AG04450 (cell line): ENCODE measurements at regions not wholly inside any gene's neighbourhood (a gene's known extent, or its start where the extent isn't known, plus 50 kb on each side); places are given as distances from the start of the nearest gene placed in this dataset.

Experiments
- CTCF ChIA-PET: fragments of 300-600, 350-600 bp; formaldehyde crosslinking; extraction: SDS; loops from one replicate; lab custom pipeline; 2022; ENCODE audit warnings: antibody characterized with exemption, inconsistent platforms; lab: Charles Lee
- POLR2A ChIA-PET: fragments of 350-600 bp; formaldehyde crosslinking; extraction: SDS; loops from one replicate; lab custom pipeline; 2021; ENCODE audit warnings: antibody characterized with exemption, inconsistent platforms; lab: Yijun Ruan, JAX
- DNase-seq: peaks from one replicate; pipeline ENCODE4 v3.0.0-alpha.2; 2011; ENCODE audit warnings: low read depth, low spot score
- H3K27ac ChIP-seq: one replicate; pipeline ENCODE4 v1.5.1; 2012; ENCODE audit warnings: low read depth, low read length, control low read depth
- H3K27me3 ChIP-seq: one replicate; pipeline ENCODE4 v1.6.0; 2012; ENCODE audit warnings: low read length; ENCODE audit not compliant: control insufficient read depth, insufficient read depth
- H3K4me3 ChIP-seq: 2 replicates; pipeline ENCODE4 v1.5.1; 2011; ENCODE audit warnings: mild to moderate bottlenecking, low read depth, low read length, control low read depth
- H3K9me3 ChIP-seq: 2 replicates; pipeline ENCODE4 v1.5.1; 2012; ENCODE audit warnings: low read length; ENCODE audit not compliant: control insufficient read depth, insufficient read depth
- TF ChIP-seq, protein P1 (sequence below): IDR thresholded peaks from 2 replicates; pipeline ENCODE4 v1.5.1; 2011; ENCODE audit warnings: low read depth, low read length, control low read depth, inconsistent platforms

DNA sequence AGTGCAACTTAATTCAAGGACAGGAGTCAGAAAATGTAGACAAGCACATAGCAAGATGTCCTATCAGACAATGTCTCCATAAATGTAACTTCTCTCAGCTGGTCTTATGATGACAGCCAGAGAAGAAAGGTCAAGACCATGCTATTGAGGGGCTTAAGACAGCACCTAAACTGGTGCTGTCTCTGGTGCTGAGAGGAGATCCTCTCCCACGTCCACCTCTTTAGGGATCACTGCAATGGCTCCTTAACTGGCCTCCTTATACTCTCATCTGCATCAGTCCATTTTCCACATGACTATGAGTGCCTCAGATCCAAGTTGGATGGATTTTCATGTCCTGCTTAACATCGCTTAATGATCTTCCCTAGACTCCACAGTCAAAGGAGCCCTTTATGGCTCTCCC is 210.6 kb downstream of the ARL4A start:
- no peaks in the 10 kb centered on the region; the same call in 1 of the 2 replicates for H3K9me3 ChIP-seq
- H3K4me3 ChIP-seq: no peak overlapping the region
- ChIA-PET CTCF (no interaction called here), POLR2A (no interaction called here)
- TF ChIP-seq, protein P1, sequence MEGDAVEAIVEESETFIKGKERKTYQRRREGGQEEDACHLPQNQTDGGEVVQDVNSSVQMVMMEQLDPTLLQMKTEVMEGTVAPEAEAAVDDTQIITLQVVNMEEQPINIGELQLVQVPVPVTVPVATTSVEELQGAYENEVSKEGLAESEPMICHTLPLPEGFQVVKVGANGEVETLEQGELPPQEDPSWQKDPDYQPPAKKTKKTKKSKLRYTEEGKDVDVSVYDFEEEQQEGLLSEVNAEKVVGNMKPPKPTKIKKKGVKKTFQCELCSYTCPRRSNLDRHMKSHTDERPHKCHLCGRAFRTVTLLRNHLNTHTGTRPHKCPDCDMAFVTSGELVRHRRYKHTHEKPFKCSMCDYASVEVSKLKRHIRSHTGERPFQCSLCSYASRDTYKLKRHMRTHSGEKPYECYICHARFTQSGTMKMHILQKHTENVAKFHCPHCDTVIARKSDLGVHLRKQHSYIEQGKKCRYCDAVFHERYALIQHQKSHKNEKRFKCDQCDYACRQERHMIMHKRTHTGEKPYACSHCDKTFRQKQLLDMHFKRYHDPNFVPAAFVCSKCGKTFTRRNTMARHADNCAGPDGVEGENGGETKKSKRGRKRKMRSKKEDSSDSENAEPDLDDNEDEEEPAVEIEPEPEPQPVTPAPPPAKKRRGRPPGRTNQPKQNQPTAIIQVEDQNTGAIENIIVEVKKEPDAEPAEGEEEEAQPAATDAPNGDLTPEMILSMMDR: no peak
- DNase-seq: no peak
- H3K27me3 ChIP-seq: no peaks in the 10 kb centered on the region
- H3K27ac ChIP-seq: no peak overlapping the region

DNA sequence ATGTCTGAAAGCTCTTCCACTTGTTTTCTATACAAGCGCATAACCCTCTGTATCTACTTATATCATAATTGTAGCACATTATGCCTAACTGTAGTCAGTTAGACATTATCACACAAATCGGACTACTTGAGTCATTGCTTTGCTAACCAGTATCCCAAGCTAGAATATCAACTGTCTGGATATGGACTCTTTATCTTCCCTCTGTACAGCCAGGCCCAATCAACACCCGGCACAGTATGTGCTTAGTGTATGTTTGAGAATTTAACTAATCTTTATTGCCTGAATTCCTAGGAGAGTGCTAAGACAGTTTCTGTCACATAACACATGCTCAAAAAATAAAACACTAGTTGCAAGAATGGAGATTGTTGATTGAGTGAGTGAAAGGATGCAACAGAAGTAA is 211.2 kb downstream of the ARL4A start:
- Histone ChIP-seq H3K9me3 (no peaks in the 10 kb centered on the region; the same call in 1 of the 2 replicates), H3K27me3 (no peaks in the 10 kb centered on the region), H3K4me3 (no peak overlapping the region), H3K27ac (no peak overlapping the region)
- no peak for DNase-seq
- ChIA-PET POLR2A (no interaction called here), CTCF (no interaction called here)
- TF ChIP-seq, protein P1: no peak

DNA sequence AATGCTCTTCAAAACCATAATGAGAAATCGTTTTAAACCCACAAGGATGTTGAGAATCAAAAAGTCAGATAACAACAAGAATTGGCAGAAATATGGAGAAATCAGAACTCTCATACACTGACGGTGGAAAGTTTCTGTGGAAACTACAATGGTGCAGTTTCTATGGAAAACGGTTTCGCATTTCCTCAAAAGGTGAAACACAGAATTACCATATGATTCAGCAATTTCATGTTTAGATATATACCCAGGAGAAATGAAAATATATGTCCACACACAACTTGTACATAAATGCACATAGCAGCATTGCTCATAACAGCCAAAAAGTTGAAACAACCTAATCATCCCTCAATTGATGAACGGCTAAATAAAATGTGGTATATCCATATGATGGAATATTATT is 218.2 kb downstream of the ARL4A start:
- CTCF ChIA-PET: no interaction called here
- no peaks in the 10 kb centered on the region for H3K27me3 ChIP-seq
- TF ChIP-seq, protein P1: no peak
- POLR2A ChIA-PET: no interaction called here
- no peak for DNase-seq
- no peaks in the 10 kb centered on the region for H3K9me3 ChIP-seq
- H3K27ac ChIP-seq: no peak overlapping the region
- H3K4me3 ChIP-seq: no peak overlapping the region

DNA sequence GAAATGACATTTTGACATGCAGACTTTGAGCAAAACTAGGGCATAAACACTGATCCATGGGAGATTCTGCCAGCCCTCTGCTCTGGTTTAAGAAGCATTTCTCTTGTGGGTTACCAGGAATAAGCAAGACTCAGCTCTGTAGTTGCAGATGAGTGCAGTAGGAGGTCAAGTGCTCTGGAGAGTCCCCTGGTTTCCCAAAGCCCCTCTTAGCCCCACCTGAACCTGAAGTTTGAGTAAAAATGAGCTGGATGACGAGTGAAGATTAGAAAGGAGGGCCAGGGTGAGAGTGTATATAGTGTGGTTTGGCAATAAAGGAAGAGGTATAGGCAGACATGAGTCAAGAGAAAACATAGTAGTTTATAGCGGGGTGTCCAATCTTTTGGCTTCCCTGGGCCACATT is 220.3 kb downstream of the ARL4A start:
- H3K9me3 ChIP-seq: no peaks in the 10 kb centered on the region
- H3K27ac ChIP-seq: no peak overlapping the region
- TF ChIP-seq, protein P1: no peak
- no peak overlapping the region for H3K4me3 ChIP-seq
- no peaks in the 10 kb centered on the region for H3K27me3 ChIP-seq
- DNase-seq: no peak
- ChIA-PET POLR2A (no interaction called here), CTCF (no interaction called here)

DNA sequence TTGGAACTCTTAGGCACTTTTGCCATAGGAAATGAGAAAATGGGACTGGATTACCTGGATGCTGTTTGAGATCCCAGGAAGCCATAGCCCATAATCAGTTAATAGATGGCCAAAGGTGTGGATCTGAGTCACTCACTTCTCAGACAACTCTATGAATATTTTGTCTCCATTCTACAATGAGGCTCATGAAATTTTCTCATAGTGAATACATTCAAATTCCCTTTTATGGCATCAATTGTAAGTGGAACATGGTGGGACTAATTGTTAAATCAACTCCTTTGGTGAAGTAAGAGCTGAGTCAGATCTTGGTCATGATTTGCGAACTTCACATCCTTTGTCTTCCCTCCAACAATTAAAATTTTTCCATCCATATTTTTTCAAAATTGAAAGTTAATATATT is 222.1 kb downstream of the ARL4A start:
- no peaks in the 10 kb centered on the region for H3K9me3 ChIP-seq
- CTCF ChIA-PET: interaction anchor here (1.1 kb wide), 1 partner anchor 24 kb away, joined by 3 read pairs; no protein-coding TSS in a partner anchor
- H3K4me3 ChIP-seq: no peak overlapping the region
- H3K27me3 ChIP-seq: no peaks in the 10 kb centered on the region
- POLR2A ChIA-PET: no interaction called here
- H3K27ac ChIP-seq: no peak overlapping the region
- TF ChIP-seq, protein P1: no peak
- no peak for DNase-seq
